ENCODE measurements at regions not wholly inside any gene's neighbourhood (a gene's known extent, or its start where the extent isn't known, plus 50 kb on each side); places are given as distances from the start of the nearest gene placed in this dataset.
"Not testable (repeated sequence)": the region's sequence is repeated elsewhere in the genome, so short reads cannot be mapped to it uniquely, and the experiment has no call there.

GRCh38 chr14:105602799-105603793 is 76.7 kb downstream of the TMEM121 start:
- Mint-ChIP-seq H3K4me3 (ENCODE audit: unreplicated experiment) (no peak overlapping the region), H3K27me3 (ENCODE audit: unreplicated experiment) (no peaks in the 10 kb centered on the region), H3K27ac (ENCODE audit: unreplicated experiment) (no peak overlapping the region)

GRCh38 chr14:105604531-105605463 is 78.4 kb downstream of the TMEM121 start:
- H3K27ac Mint-ChIP-seq (ENCODE audit: unreplicated experiment); H3K4me3 Mint-ChIP-seq (ENCODE audit: unreplicated experiment); H3K4me1 Mint-ChIP-seq (ENCODE audit: unreplicated experiment); H3K27me3 Mint-ChIP-seq (ENCODE audit: unreplicated experiment); H3K36me3 Mint-ChIP-seq (ENCODE audit: unreplicated experiment): not testable (repeated sequence)
- peak; percentile 75 for DNase-seq (ENCODE audit: extremely low spot score, unreplicated experiment)
- H3K9me3 Mint-ChIP-seq (ENCODE audit: unreplicated experiment), result peaks cover 11% of the 10 kb centered on the region

More at GRCh38 chr14:105602799-105603793, 76.7 kb downstream of the TMEM121 start:
- peak; percentile 60 for DNase-seq (ENCODE audit: extremely low spot score, unreplicated experiment)
- H3K4me1 Mint-ChIP-seq (ENCODE audit: unreplicated experiment), result no peaks in the 10 kb centered on the region
- no peaks in the 10 kb centered on the region for H3K36me3 Mint-ChIP-seq (ENCODE audit: unreplicated experiment)
- no peak for TF ChIP-seq CTCF (IDR thresholded peaks at IDR 0.05)
- H3K9me3 Mint-ChIP-seq (ENCODE audit: unreplicated experiment), result peaks cover 11% of the 10 kb centered on the region

- Mint-ChIP-seq H3K4me1 (ENCODE audit: unreplicated experiment) (no peaks in the 10 kb centered on the region), H3K4me3 (ENCODE audit: unreplicated experiment) (no peak overlapping the region), H3K27me3 (ENCODE audit: unreplicated experiment) (no peaks in the 10 kb centered on the region), H3K27ac (ENCODE audit: unreplicated experiment) (no peak overlapping the region), H3K36me3 (ENCODE audit: unreplicated experiment) (no peaks in the 10 kb centered on the region), H3K9me3 (ENCODE audit: unreplicated experiment) (peaks cover 11% of the 10 kb centered on the region)
- TF ChIP-seq CTCF (IDR thresholded peaks at IDR 0.05), result no peak
- DNase-seq (ENCODE audit: extremely low spot score, unreplicated experiment), result peak; percentile 81
Observed at GRCh38 chr14:105605464-105606304, 79.3 kb downstream of the TMEM121 start.

GRCh38 chr14:105606305-105606975 is 80.1 kb downstream of the TMEM121 start:
- H3K4me3 Mint-ChIP-seq (ENCODE audit: unreplicated experiment); H3K4me1 Mint-ChIP-seq (ENCODE audit: unreplicated experiment); H3K27ac Mint-ChIP-seq (ENCODE audit: unreplicated experiment); H3K36me3 Mint-ChIP-seq (ENCODE audit: unreplicated experiment); H3K27me3 Mint-ChIP-seq (ENCODE audit: unreplicated experiment): not testable (repeated sequence)
- peaks cover 11% of the 10 kb centered on the region for H3K9me3 Mint-ChIP-seq (ENCODE audit: unreplicated experiment)
- DNase-seq (ENCODE audit: extremely low spot score, unreplicated experiment), result peak; percentile 76

- not testable (repeated sequence) for H3K36me3 Mint-ChIP-seq (ENCODE audit: unreplicated experiment); H3K27ac Mint-ChIP-seq (ENCODE audit: unreplicated experiment); H3K4me1 Mint-ChIP-seq (ENCODE audit: unreplicated experiment); H3K27me3 Mint-ChIP-seq (ENCODE audit: unreplicated experiment); H3K4me3 Mint-ChIP-seq (ENCODE audit: unreplicated experiment)
- DNase-seq (ENCODE audit: extremely low spot score, unreplicated experiment), result peak; percentile 76
- peaks cover 11% of the 10 kb centered on the region for H3K9me3 Mint-ChIP-seq (ENCODE audit: unreplicated experiment)
Observed at GRCh38 chr14:105607025-105607424, 80.6 kb downstream of the TMEM121 start.

- not testable (repeated sequence) for DNase-seq (ENCODE audit: extremely low spot score, unreplicated experiment); H3K27me3 Mint-ChIP-seq (ENCODE audit: unreplicated experiment); H3K4me1 Mint-ChIP-seq (ENCODE audit: unreplicated experiment); H3K36me3 Mint-ChIP-seq (ENCODE audit: unreplicated experiment); H3K27ac Mint-ChIP-seq (ENCODE audit: unreplicated experiment); H3K4me3 Mint-ChIP-seq (ENCODE audit: unreplicated experiment)
- peaks cover 15% of the 10 kb centered on the region for H3K9me3 Mint-ChIP-seq (ENCODE audit: unreplicated experiment)
Observed at GRCh38 chr14:105614987-105615386, 88.6 kb downstream of the TMEM121 start.

GRCh38 chr14:105615986-105616801 is 89.8 kb downstream of the TMEM121 start:
- peaks cover 15% of the 10 kb centered on the region for H3K9me3 Mint-ChIP-seq (ENCODE audit: unreplicated experiment)
- not testable (repeated sequence) for DNase-seq (ENCODE audit: extremely low spot score, unreplicated experiment); H3K4me3 Mint-ChIP-seq (ENCODE audit: unreplicated experiment); H3K36me3 Mint-ChIP-seq (ENCODE audit: unreplicated experiment); H3K27ac Mint-ChIP-seq (ENCODE audit: unreplicated experiment); H3K27me3 Mint-ChIP-seq (ENCODE audit: unreplicated experiment); H3K4me1 Mint-ChIP-seq (ENCODE audit: unreplicated experiment)

Measured in osteocyte (in vitro differentiated cells).